ENCODE measurements at regions not wholly inside any gene's neighbourhood (a gene's known extent, or its start where the extent isn't known, plus 50 kb on each side); places are given as distances from the start of the nearest gene placed in this dataset.

DNA sequence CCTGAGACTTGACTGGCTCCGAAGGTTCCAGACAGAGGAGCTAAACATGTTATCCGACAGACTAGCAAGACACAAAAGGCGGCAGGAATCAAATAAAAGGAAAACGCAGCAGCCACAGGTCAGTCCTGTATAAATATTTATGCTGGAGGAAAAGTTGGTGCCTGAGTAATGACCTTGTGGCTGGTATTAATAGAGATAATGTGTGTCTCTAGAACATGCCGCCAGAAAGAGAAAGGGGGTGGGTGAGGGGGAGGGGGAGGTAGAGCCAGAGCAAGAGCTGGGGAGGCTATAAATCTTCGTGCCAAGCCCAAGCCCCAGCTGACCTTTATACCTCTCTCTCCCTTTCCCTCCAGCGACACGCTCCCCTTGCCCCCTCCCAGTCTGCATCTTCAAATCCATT, 590.4 kb downstream of the MED13L start (continued):
- TF ChIP-seq PATZ1 (CRISPR knock-in tag; IDR thresholded peaks at IDR 0.05; ENCODE audit: borderline replicate concordance) (no peak), GLIS3 (CRISPR knock-in tag; IDR thresholded peaks at IDR 0.05) (no peak), ZFP3 (CRISPR knock-in tag; IDR thresholded peaks at IDR 0.05) (no peak), ZFP30 (CRISPR knock-in tag; IDR thresholded peaks at IDR 0.05) (no peak)

- TF ChIP-seq, protein P1, sequence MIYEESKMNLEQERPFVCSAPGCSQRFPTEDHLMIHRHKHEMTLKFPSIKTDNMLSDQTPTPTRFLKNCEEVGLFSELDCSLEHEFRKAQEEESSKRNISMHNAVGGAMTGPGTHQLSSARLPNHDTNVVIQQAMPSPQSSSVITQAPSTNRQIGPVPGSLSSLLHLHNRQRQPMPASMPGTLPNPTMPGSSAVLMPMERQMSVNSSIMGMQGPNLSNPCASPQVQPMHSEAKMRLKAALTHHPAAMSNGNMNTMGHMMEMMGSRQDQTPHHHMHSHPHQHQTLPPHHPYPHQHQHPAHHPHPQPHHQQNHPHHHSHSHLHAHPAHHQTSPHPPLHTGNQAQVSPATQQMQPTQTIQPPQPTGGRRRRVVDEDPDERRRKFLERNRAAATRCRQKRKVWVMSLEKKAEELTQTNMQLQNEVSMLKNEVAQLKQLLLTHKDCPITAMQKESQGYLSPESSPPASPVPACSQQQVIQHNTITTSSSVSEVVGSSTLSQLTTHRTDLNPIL (CRISPR knock-in tag; IDR thresholded peaks at IDR 0.05; ENCODE audit: low read depth), result no peak
- no peak for TF ChIP-seq POU6F1 (CRISPR knock-in tag; IDR thresholded peaks at IDR 0.05; ENCODE audit: borderline replicate concordance, low read depth)
- TF ChIP-seq ZFP3 (CRISPR knock-in tag; IDR thresholded peaks at IDR 0.05), result no peak
- no peak for TF ChIP-seq PATZ1 (CRISPR knock-in tag; IDR thresholded peaks at IDR 0.05; ENCODE audit: borderline replicate concordance)
- TF ChIP-seq, protein P2, sequence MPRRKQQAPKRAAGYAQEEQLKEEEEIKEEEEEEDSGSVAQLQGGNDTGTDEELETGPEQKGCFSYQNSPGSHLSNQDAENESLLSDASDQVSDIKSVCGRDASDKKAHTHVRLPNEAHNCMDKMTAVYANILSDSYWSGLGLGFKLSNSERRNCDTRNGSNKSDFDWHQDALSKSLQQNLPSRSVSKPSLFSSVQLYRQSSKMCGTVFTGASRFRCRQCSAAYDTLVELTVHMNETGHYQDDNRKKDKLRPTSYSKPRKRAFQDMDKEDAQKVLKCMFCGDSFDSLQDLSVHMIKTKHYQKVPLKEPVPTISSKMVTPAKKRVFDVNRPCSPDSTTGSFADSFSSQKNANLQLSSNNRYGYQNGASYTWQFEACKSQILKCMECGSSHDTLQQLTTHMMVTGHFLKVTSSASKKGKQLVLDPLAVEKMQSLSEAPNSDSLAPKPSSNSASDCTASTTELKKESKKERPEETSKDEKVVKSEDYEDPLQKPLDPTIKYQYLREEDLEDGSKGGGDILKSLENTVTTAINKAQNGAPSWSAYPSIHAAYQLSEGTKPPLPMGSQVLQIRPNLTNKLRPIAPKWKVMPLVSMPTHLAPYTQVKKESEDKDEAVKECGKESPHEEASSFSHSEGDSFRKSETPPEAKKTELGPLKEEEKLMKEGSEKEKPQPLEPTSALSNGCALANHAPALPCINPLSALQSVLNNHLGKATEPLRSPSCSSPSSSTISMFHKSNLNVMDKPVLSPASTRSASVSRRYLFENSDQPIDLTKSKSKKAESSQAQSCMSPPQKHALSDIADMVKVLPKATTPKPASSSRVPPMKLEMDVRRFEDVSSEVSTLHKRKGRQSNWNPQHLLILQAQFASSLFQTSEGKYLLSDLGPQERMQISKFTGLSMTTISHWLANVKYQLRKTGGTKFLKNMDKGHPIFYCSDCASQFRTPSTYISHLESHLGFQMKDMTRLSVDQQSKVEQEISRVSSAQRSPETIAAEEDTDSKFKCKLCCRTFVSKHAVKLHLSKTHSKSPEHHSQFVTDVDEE (CRISPR knock-in tag; IDR thresholded peaks at IDR 0.05), result no peak
- no peak for TF ChIP-seq CSDC2 (CRISPR knock-in tag; IDR thresholded peaks at IDR 0.05)
- no peak for TF ChIP-seq OSR1 (CRISPR knock-in tag; IDR thresholded peaks at IDR 0.05)
- no peak for TF ChIP-seq ZNF565 (CRISPR knock-in tag; conservative IDR thresholded peaks at IDR 0.05; ENCODE audit: low read depth)
- no peak for TF ChIP-seq PPARA (CRISPR knock-in tag; IDR thresholded peaks at IDR 0.05; ENCODE audit: borderline replicate concordance)
- TF ChIP-seq GLIS3 (CRISPR knock-in tag; IDR thresholded peaks at IDR 0.05), result no peak
- TF ChIP-seq CSRNP3 (CRISPR knock-in tag; IDR thresholded peaks at IDR 0.05), result no peak
- TF ChIP-seq RARB (CRISPR knock-in tag; IDR thresholded peaks at IDR 0.05), result no peak
Measured at GRCh38 chr12:115683240-115683780, 594.2 kb downstream of the MED13L start.

GRCh38 chr12:115680967-115681366, 596.5 kb downstream of the MED13L start:
- no peak for ATAC-seq
- no peak for TF ChIP-seq ZNF8 (CRISPR knock-in tag; IDR thresholded peaks at IDR 0.05)
- TF ChIP-seq PATZ1 (CRISPR knock-in tag; IDR thresholded peaks at IDR 0.05; ENCODE audit: borderline replicate concordance), result no peak
- no peak for TF ChIP-seq ZC3H10 (CRISPR knock-in tag; IDR thresholded peaks at IDR 0.05)
- no peak for TF ChIP-seq ZNF70 (CRISPR knock-in tag; IDR thresholded peaks at IDR 0.05)
- TF ChIP-seq, protein P1 (CRISPR knock-in tag; IDR thresholded peaks at IDR 0.05; ENCODE audit: low read depth), result no peak
- TF ChIP-seq ARNTL (CRISPR knock-in tag; IDR thresholded peaks at IDR 0.05; ENCODE audit: borderline replicate concordance, low read depth), result no peak
- TF ChIP-seq OSR1 (CRISPR knock-in tag; IDR thresholded peaks at IDR 0.05), result no peak
- TF ChIP-seq TOX (CRISPR knock-in tag; IDR thresholded peaks at IDR 0.05; ENCODE audit: borderline replicate concordance), result no peak
- TF ChIP-seq POU6F1 (CRISPR knock-in tag; IDR thresholded peaks at IDR 0.05; ENCODE audit: borderline replicate concordance, low read depth), result no peak

More at GRCh38 chr12:115683240-115683780, 594.2 kb downstream of the MED13L start:
- ATAC-seq, result no peak
